ENCODE measurements at regions not wholly inside any gene's neighbourhood (a gene's known extent, or its start where the extent isn't known, plus 50 kb on each side); places are given as distances from the start of the nearest gene placed in this dataset.
A peak's percentile ranks its signal among the peaks of the same experiment; 100 is the strongest.

DNA sequence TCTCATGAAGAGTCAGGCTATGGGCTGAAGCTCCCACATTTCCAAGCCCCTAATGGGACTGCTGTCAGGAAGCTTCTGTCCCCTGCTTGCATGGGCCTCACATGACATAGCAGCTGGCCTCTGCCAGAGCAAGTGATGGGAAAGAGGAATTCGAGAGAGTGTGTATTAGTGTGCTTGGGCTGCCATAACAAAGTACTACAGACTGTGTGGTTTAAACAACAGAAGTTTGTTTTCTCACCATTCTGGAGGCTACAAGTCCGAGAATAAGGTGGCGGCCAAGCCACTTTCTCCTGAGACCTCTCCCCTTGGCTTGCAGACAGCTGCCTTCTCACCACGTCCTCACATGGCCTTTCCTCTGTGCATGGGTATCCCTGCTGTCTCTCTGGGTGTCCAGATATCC, 274.4 kb downstream of the NUAK1 start:
- no peak overlapping the region for H3K4me3 ChIP-seq (ENCODE audit: low read depth, low read length)
- no peaks in the 10 kb centered on the region for H3K79me2 ChIP-seq (ENCODE audit: control insufficient read depth, insufficient read depth, low read length, poor library complexity)
- H3K27ac ChIP-seq (ENCODE audit: low read depth, low read length), result no peak overlapping the region
- no peaks in the 10 kb centered on the region for H3K4me1 ChIP-seq (ENCODE audit: control insufficient read depth in 1 of 2, insufficient read depth in 2 of 2, low read length in 2 of 2)
- H3K9me3 ChIP-seq (ENCODE audit: insufficient read depth, low read depth, low read length), result peaks cover 4% of the 10 kb centered on the region
- H2BK5ac ChIP-seq (ENCODE audit: low read depth, low read length, poor library complexity), result no peak overlapping the region
- no peak overlapping the region for H3K4me2 ChIP-seq (ENCODE audit: low read length)
- no peaks in the 10 kb centered on the region for H3K36me3 ChIP-seq (ENCODE audit: control insufficient read depth in 1 of 2, insufficient read depth in 2 of 2, low read length in 2 of 2)
- no peak overlapping the region for H3K18ac ChIP-seq (ENCODE audit: low read length)
- no peak overlapping the region for H2BK120ac ChIP-seq (ENCODE audit: insufficient read depth, low read length, poor library complexity)
- no peak overlapping the region for H3K9ac ChIP-seq (ENCODE audit: low read length)
- H4K12ac ChIP-seq (ENCODE audit: low read depth, low read length), result no peak overlapping the region
- no peak overlapping the region for H2AK5ac ChIP-seq (ENCODE audit: low read length)
- no peaks in the 10 kb centered on the region for H3K27me3 ChIP-seq (ENCODE audit: insufficient read depth, low read length)
- no peak overlapping the region for H2BK12ac ChIP-seq (ENCODE audit: low read length)
- no CpG with 5 or more reads among the region's 4 CpGs for WGBS (ENCODE audit: extremely low coverage, insufficient coverage, insufficient read length)
- no peak overlapping the region for H3K14ac ChIP-seq (ENCODE audit: low read length)
- no peak overlapping the region for H3K4ac ChIP-seq (ENCODE audit: low read depth, low read length)
- H3K23ac ChIP-seq (ENCODE audit: low read length), result no peak overlapping the region
- no peak overlapping the region for H4K8ac ChIP-seq (ENCODE audit: low read depth, low read length)
- no peaks in the 10 kb centered on the region for H3K79me1 ChIP-seq (ENCODE audit: low read length)
- DNase-seq, result no peak
- H4K91ac ChIP-seq (ENCODE audit: low read depth, low read length), result no peak overlapping the region
- no peak overlapping the region for H2AFZ ChIP-seq (ENCODE audit: insufficient read depth, low read length, poor library complexity)

GRCh38 chr12:105864901-105865300, 273.9 kb downstream of the NUAK1 start:
- no CpG with 5 or more reads among the region's 2 CpGs for WGBS (ENCODE audit: extremely low coverage, insufficient coverage, insufficient read length)

GRCh38 chr12:105865886-105866285, 272.9 kb downstream of the NUAK1 start:
- Histone ChIP-seq H2BK12ac (ENCODE audit: low read length) (no peak overlapping the region), H3K79me2 (ENCODE audit: control insufficient read depth, insufficient read depth, low read length, poor library complexity) (no peaks in the 10 kb centered on the region), H3K4me3 (ENCODE audit: low read depth, low read length) (no peak overlapping the region), H3K27ac (ENCODE audit: low read depth, low read length) (no peak overlapping the region), H4K91ac (ENCODE audit: low read depth, low read length) (no peak overlapping the region), H3K23ac (ENCODE audit: low read length) (no peak overlapping the region), H4K8ac (ENCODE audit: low read depth, low read length) (no peak overlapping the region), H2BK120ac (ENCODE audit: insufficient read depth, low read length, poor library complexity) (no peak overlapping the region), H3K9me3 (ENCODE audit: insufficient read depth, low read depth, low read length) (peaks cover 4% of the 10 kb centered on the region), H3K9ac (ENCODE audit: low read length) (no peak overlapping the region), H2BK5ac (ENCODE audit: low read depth, low read length, poor library complexity) (no peak overlapping the region), H2AK5ac (ENCODE audit: low read length) (no peak overlapping the region), H3K18ac (ENCODE audit: low read length) (no peak overlapping the region), H2AFZ (ENCODE audit: insufficient read depth, low read length, poor library complexity) (no peak overlapping the region), H4K12ac (ENCODE audit: low read depth, low read length) (no peak overlapping the region), H3K79me1 (ENCODE audit: low read length) (no peaks in the 10 kb centered on the region), H3K4me1 (ENCODE audit: control insufficient read depth in 1 of 2, insufficient read depth in 2 of 2, low read length in 2 of 2) (no peaks in the 10 kb centered on the region), H3K14ac (ENCODE audit: low read length) (no peak overlapping the region), H3K4ac (ENCODE audit: low read depth, low read length) (no peak overlapping the region), H3K27me3 (ENCODE audit: insufficient read depth, low read length) (no peaks in the 10 kb centered on the region), H3K36me3 (ENCODE audit: control insufficient read depth in 1 of 2, insufficient read depth in 2 of 2, low read length in 2 of 2) (no peaks in the 10 kb centered on the region), H3K4me2 (ENCODE audit: low read length) (no peak overlapping the region)
- DNase-seq, result no peak
- WGBS (ENCODE audit: extremely low coverage, insufficient coverage, insufficient read length), result no CpG with 5 or more reads among the region's 6 CpGs

More at GRCh38 chr12:105864901-105865300, 273.9 kb downstream of the NUAK1 start:
- H3K9ac ChIP-seq (ENCODE audit: low read length), result no peak overlapping the region
- H3K79me1 ChIP-seq (ENCODE audit: low read length), result no peaks in the 10 kb centered on the region
- H4K12ac ChIP-seq (ENCODE audit: low read depth, low read length), result no peak overlapping the region
- H2AFZ ChIP-seq (ENCODE audit: insufficient read depth, low read length, poor library complexity), result no peak overlapping the region
- H2BK120ac ChIP-seq (ENCODE audit: insufficient read depth, low read length, poor library complexity), result no peak overlapping the region
- no peak overlapping the region for H3K27ac ChIP-seq (ENCODE audit: low read depth, low read length)
- H3K14ac ChIP-seq (ENCODE audit: low read length), result no peak overlapping the region
- no peak overlapping the region for H4K8ac ChIP-seq (ENCODE audit: low read depth, low read length)
- no peaks in the 10 kb centered on the region for H3K4me1 ChIP-seq (ENCODE audit: control insufficient read depth in 1 of 2, insufficient read depth in 2 of 2, low read length in 2 of 2)
- H3K18ac ChIP-seq (ENCODE audit: low read length), result no peak overlapping the region
- H2AK5ac ChIP-seq (ENCODE audit: low read length), result no peak overlapping the region
- H3K4me2 ChIP-seq (ENCODE audit: low read length), result no peak overlapping the region
- no peaks in the 10 kb centered on the region for H3K36me3 ChIP-seq (ENCODE audit: control insufficient read depth in 1 of 2, insufficient read depth in 2 of 2, low read length in 2 of 2)
- peak overlapping the region; percentile 61 for H2BK12ac ChIP-seq (ENCODE audit: low read length)
- no peak overlapping the region for H3K4ac ChIP-seq (ENCODE audit: low read depth, low read length)
- H2BK5ac ChIP-seq (ENCODE audit: low read depth, low read length, poor library complexity), result no peak overlapping the region
- no peak for DNase-seq
- H3K9me3 ChIP-seq (ENCODE audit: insufficient read depth, low read depth, low read length), result peaks cover 4% of the 10 kb centered on the region
- no peak overlapping the region for H4K91ac ChIP-seq (ENCODE audit: low read depth, low read length)
- no peaks in the 10 kb centered on the region for H3K27me3 ChIP-seq (ENCODE audit: insufficient read depth, low read length)
- no peak overlapping the region for H3K23ac ChIP-seq (ENCODE audit: low read length)
- H3K79me2 ChIP-seq (ENCODE audit: control insufficient read depth, insufficient read depth, low read length, poor library complexity), result no peaks in the 10 kb centered on the region
- no peak overlapping the region for H3K4me3 ChIP-seq (ENCODE audit: low read depth, low read length)

GRCh38 chr12:105874121-105874520, 264.6 kb downstream of the NUAK1 start:
- Histone ChIP-seq H3K23ac (ENCODE audit: low read length) (no peak overlapping the region), H3K27ac (ENCODE audit: low read depth, low read length) (no peak overlapping the region), H3K4me1 (ENCODE audit: control insufficient read depth in 1 of 2, insufficient read depth in 2 of 2, low read length in 2 of 2) (no peaks in the 10 kb centered on the region), H3K36me3 (ENCODE audit: control insufficient read depth in 1 of 2, insufficient read depth in 2 of 2, low read length in 2 of 2) (no peaks in the 10 kb centered on the region), H3K18ac (ENCODE audit: low read length) (no peak overlapping the region), H2AFZ (ENCODE audit: insufficient read depth, low read length, poor library complexity) (no peak overlapping the region), H3K79me1 (ENCODE audit: low read length) (no peaks in the 10 kb centered on the region), H4K91ac (ENCODE audit: low read depth, low read length) (no peak overlapping the region), H3K14ac (ENCODE audit: low read length) (no peak overlapping the region), H3K27me3 (ENCODE audit: insufficient read depth, low read length) (no peaks in the 10 kb centered on the region), H4K12ac (ENCODE audit: low read depth, low read length) (no peak overlapping the region), H3K9ac (ENCODE audit: low read length) (no peak overlapping the region), H3K79me2 (ENCODE audit: control insufficient read depth, insufficient read depth, low read length, poor library complexity) (no peaks in the 10 kb centered on the region), H3K4ac (ENCODE audit: low read depth, low read length) (no peak overlapping the region), H3K9me3 (ENCODE audit: insufficient read depth, low read depth, low read length) (no peaks in the 10 kb centered on the region), H3K4me2 (ENCODE audit: low read length) (no peak overlapping the region), H2AK5ac (ENCODE audit: low read length) (no peak overlapping the region), H2BK5ac (ENCODE audit: low read depth, low read length, poor library complexity) (no peak overlapping the region), H2BK120ac (ENCODE audit: insufficient read depth, low read length, poor library complexity) (no peak overlapping the region), H4K8ac (ENCODE audit: low read depth, low read length) (no peak overlapping the region), H3K4me3 (ENCODE audit: low read depth, low read length) (no peak overlapping the region), H2BK12ac (ENCODE audit: low read length) (no peak overlapping the region)
- no peak for DNase-seq
